Fibroblast of skin of back (primary cell): ENCODE measurements at regions not wholly inside any gene's neighbourhood (a gene's known extent, or its start where the extent isn't known, plus 50 kb on each side); places are given as distances from the start of the nearest gene placed in this dataset.

ENCODE experiments used
- DNase-seq: peaks from one replicate; pipeline ENCODE4 v3.0.0-alpha.2; 2013

- DNase-seq = no peak
These were observed 229.2 kb downstream of the TTLL7 start for GRCh38 chr1:83769594-83770318.

GRCh38 chr1:83769072-83769471 is 229.9 kb downstream of the TTLL7 start:
- DNase-seq = no peak

DNA sequence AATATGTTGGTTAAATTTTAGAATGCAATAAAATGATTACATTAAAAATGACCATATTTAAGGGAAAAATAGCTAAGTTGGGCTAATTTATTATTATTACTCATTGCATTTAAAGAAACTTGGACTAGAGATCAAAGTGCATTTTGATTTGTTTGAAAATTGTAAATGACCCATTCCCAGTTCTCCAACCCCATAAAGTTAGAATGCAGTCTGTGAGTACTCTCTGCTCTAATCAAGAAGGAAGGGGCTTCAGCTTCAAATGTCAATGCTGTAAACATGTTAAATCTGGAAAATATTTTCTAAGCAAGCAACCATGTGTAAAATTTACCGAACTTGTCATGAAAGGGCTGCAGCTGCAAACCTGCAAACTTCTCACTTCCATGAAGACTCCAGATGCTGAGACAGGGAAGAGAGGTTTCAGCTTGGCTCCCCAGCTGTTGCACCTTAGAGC is 232.7 kb downstream of the TTLL7 start:
- DNase-seq = no peak

DNA sequence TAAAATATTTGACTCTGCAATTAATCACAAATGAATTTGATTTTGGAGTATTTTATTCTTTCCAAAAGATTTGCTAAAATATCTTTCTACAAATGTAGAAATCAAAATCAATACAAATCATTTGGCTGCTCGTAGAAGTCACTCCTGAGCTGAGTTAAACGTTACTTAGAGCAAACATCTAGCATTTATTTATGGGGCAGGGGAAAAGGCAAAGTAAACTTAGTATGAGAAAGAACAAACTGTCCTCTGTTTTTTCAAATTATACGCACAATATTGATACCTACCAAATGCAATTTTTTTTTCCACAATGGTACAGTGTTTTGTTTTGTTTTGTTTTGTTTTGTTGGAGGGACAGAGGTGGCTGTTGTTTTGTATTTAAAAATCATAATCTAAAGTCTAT is 233.8 kb downstream of the TTLL7 start:
- DNase-seq = no peak

DNA sequence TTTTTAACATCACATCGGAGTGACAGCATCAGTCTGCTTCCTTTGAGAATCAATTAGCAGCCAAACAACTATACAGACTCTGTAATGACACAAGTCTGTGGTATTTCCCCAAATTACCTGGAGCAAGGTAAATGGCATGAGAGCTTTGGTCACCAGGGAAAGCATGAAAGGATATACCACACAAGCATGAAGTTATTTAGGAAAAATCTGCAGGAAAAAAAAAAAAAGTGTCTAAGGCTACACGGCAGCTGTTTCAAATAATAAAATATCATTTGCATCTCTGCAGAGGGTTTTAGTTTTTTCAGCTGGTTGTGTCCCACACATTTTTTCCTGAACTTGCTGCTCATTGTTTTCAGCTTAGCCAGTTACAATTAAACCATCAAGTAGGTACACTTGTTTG is 234.7 kb downstream of the TTLL7 start:
- no peak for DNase-seq

DNA sequence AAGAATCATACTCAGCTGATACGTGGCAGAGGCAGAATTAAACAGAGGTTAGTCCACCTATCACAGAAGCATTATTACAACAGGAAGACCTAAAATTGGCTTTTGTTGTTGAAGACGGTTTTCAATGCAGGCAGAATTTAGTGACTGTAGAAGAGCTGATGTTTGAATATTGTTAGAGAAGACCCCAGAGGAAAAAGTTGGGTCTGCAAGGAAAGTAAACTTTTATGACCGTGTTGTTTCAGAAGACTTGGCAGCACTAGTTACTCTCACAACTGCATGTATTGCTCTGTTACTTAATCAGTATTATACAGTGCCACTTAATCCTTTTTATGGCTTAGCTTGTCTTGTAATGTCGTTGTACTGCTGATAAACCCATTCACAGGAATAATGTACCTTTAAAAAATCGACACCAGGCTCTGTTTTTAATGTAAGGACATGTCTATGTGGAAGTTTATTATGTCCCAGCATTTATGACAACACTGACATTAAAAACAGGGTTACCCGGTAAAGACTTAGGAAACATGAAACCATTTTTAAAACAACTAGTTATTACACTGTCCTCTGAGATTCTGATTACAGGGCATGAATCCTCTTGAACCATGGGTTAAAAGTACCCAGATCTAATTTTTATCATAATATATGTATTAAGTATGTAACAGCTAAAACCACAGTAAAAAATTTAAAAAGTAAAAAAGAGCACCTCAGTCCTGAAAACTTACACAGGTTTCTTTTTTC is 235.4 kb downstream of the TTLL7 start:
- DNase-seq = no peak

GRCh38 chr1:83762416-83762815 is 236.5 kb downstream of the TTLL7 start:
- DNase-seq = no peak

DNA sequence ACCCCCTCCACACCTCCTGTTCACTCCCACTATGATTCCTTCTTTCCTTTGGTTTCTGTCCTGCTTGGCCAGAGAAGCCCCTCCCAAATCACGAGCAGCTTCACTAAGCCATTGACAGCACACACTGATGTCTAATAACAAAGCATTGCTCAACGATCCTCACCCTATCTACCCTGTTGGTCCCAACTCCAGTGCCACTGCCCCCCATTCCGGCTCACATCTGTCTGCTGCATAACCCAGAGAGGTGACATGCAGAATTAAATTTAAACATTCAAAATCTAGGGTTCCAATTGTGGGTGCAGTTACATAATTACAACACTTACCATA is 236.9 kb downstream of the TTLL7 start:
- no peak for DNase-seq

- DNase-seq = no peak
These were observed 237.5 kb downstream of the TTLL7 start for GRCh38 chr1:83761167-83762038.

DNA sequence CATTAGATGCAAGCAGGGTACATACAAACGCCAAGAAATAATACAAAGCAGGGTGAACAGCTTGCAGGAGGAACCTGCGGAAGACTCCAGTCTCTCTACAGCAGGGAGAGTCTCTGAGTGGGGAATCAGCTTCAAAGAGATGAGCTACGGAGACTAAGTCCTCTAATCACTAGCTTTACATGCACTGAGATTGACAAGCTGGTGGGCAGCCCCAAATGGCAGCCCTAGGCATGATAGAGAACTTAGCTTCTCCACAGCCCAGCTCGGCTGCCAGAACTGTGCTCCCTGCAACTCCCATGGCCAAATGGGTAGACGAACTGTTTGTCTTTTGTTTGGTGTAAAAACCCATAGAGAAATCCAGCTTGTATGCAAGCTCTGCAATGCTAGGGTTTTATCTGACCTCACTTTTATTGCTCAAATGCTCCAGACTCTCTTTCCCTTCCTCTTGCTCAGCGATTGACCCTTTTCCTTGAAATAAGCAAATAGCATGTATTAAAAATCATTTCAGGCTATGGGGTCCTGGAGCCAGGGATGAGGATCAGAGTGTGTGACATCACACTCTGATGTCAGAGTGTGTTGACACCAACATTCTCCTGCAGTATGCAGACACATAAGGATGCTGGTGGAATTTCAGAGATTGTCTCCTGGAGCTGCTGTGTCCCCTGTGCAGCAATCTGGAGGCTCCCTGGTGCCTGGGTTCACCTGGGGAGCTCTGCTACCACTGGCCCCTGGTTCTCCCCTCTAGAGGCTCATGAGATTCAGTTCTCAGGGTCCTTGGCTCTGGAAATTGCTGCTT is 238.5 kb downstream of the TTLL7 start:
- DNase-seq = no peak

DNA sequence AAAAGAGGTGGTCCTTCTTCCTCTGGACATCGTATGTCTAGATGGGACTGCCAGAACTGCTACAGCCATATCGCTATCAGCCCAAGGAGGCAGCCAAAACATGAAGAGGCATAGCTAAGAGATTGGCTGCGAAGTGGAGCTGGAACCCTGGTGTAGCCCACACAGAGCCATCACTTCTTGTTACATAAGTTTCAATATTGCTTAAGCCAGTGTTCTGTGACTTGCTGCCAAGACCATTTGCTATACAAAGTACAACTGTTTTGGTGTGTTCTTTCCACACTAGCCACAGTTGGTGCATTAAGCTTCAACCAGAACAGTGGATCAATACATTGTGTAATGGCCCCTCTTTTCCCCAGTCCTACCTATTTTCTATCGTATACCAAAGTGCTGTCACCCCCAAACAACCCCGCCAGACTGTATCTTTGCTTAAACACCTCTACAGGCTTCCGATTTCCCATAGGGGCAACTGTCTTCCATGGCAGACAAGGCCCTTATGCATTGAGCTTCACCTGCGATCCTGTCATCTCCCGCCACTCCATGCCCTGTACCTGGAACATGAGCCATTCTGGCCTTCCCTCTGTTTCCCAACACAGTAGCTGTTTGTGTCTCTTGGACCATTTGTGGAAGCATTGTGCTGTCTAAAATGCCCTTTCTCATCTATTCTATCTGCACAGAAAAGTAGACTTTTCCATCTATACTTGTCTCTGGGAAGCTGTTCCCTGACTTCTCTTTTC is 241.8 kb downstream of the TTLL7 start:
- DNase-seq = no peak

DNA sequence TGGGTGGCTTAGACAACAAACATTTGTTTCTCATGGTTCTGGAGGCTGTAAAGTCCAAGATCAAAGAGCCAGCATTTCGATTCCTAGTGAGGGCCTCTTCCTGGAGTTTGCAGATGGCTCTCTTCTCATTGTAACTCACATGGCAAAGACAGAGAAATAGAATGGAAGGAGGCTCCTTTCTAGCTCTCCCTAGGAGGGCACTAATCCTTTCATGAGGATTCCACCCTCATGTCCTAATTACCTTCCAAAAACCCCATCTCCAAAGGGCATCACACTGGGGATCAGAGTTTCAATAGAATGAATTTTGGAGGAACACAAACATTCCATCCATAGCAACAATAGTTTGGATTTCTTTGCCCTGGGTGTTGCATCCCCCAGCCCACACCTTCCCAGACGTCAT is 247.3 kb downstream of the TTLL7 start:
- DNase-seq = no peak

DNA sequence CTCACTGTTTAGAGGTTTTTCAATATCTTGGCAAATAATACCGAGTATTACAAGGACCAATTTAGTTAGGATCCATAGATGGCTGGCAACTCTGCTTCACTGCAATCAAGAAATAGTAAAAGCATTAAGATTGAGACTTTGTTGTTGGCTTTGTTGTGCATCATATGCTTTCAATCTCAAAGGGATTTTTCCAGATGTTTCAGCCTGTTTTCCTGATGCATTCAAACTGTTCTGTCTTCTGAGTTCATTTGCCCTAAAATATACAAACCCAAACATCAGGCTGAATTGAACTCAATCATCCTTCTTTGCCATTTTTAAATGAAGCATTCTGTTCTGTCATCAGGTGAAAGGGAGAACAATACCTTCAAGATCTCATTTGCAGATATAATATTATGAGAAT is 248.7 kb downstream of the TTLL7 start:
- no peak for DNase-seq

DNA sequence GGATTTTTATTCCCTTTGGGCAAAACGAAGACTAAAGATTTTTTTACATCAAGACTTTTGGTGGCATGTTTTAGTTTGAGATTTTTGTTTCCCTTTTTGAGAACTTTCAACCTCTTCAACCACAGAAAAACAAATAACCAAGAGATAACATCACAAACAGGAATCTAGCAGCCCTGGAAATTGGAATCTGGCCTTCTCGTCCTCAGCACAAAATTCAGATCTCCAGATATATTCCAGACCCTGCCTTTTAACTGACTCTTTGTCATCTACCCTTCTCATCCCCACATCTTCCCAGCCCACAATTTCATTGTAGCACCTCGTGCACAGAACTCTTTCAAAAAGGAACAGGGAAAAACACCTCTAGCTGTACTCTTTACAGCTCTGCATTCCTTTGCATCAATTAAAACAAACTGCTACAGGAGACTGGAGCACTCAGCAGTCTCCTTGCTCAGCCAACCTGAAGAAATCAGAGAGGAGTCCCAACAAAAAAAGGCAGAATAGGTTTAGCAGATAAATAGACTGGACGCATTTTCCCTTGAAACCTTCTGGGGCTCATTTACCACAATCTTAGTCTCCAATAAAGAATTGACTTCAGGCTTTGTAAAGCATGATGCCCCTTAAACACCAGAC is 251.0 kb downstream of the TTLL7 start:
- no peak for DNase-seq

DNA sequence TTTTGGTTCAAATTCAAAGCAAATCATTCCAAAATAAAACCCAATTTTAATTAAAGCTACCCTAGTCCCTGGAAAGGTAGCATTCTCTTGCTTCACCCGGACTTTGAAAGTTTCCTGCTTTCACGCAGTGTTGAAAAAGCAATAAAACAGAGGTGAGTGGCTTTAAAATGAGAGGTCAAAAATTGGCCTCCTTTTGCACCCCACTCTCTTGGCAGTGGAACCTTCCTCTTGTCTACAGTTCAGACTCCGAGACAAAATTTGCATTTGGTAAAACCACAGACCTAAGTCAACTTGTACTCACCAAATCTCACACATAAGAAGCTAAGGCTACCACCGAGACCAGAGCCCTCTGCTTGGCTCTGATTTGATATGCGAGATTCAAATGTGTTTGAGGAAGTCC is 252.7 kb downstream of the TTLL7 start:
- DNase-seq = no peak

DNA sequence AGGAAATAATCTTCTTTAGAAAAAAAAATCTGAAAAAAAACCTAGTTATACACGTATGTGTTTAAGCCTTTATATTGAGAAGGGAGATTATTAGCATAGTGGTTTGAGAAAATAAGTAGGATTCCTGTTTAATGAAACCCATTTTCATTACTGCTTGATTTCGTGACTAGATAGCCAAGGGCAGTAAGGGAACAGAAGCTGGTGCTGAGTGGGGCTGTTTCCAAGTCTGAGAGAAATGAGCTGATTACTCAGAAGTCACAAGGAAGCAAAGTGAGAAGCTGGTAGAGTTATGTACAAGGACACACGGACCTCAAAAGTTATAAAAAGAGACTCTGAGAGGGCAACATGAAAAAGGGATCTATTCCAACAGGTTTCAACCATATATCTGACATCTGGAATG is 256.5 kb downstream of the TTLL7 start:
- no peak for DNase-seq

DNA sequence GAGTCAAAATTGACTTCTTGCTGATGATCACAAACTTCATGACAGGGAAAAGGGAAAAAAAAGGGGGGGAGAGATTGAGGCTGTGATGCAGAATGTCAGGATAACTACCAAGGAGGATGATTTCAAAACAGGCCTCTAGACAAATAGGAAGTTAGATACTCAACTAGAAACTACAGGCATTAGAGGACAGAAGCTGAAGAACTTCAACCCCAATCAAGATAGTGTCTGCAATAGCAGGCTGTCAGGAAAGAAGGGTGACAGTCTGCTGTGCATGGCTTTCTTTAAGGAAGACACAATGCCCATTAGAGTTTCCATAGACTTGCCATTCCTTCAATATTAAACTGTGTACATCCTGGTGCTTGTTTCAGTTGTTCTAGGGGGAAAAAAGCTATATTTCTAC is 257.2 kb downstream of the TTLL7 start:
- DNase-seq = no peak

GRCh38 chr1:83741348-83741747 is 257.6 kb downstream of the TTLL7 start:
- no peak for DNase-seq

GRCh38 chr1:83735526-83735925 is 263.4 kb downstream of the TTLL7 start:
- DNase-seq = no peak

GRCh38 chr1:83734420-83734819 is 264.5 kb downstream of the TTLL7 start:
- no peak for DNase-seq

DNA sequence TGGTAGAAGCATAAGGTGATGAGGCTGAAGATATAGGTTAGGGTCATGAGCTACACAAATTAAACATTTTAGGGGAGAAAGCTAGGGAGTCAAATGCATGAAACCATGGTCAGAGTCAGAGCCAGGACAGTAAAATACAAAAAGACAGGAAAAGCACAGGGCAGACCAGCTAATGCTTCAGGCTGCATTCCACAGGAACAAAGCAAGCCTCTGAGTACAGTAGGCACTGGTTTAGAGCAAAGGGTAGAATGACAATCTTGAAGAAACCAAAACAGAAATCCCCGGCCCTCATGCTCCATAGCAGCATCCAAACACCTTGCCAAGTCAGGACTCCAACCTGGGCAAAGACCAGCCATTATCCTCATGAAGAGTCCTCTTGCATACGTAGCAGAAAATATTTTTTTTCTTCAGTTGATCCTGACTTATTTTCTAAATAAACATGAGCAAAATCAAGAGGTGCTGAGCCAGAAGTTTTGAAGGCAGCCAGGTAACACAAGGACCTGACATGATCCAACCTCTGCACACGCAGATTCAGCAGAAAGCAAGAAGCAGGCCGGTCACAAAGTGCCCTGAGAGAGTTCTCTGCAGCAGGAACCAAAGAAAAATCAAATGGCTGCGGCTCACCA is 273.1 kb downstream of the TTLL7 start:
- DNase-seq = no peak
